ENCODE measurements at regions not wholly inside any gene's neighbourhood (a gene's known extent, or its start where the extent isn't known, plus 50 kb on each side); places are given as distances from the start of the nearest gene placed in this dataset.

DNA sequence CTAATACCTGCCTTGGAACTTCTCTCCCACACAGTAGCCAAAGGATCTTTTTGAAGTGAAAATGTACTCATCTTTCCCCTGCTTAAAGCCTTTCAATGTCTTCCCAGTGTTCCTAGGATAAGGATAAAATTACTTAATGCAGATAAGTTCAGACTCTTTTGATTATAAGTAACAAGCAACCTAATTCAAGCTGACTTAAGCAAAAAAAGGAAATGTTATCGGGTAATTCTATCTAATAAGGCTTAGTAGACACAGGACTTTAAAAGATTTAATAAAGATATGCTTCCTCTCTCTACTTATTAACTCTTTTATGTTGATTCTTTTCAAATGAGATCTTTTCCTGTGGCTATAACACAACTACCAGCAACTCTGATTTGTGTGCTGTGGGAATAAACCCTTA is 284.2 kb downstream of the OXSM start:
- 0% methylated on average over 1 of the region's 1 CpG for WGBS (ENCODE audit: insufficient coverage, insufficient replicate concordance, low lambda C conversion rate, missing lambda C conversion rate)
- ATAC-seq, result no peak
- TF ChIP-seq FOXK2 (IDR thresholded peaks at IDR 0.05), result no peak
- TF ChIP-seq ZZZ3 (IDR thresholded peaks at IDR 0.05; ENCODE audit: control insufficient read depth, insufficient read length, low read depth), result no peak
- no peak for TF ChIP-seq ASH2L (IDR thresholded peaks at IDR 0.05; ENCODE audit: borderline replicate concordance, low read depth)
- in situ Hi-C loops (cut with MboI), result no loop called here
- Histone ChIP-seq H3K4me1 (ENCODE audit: control insufficient read depth, insufficient read depth, low read length) (no peaks in the 10 kb centered on the region), H3K4me2 (ENCODE audit: control insufficient read depth, insufficient read depth) (no peak overlapping the region), H3K36me3 (ENCODE audit: control insufficient read depth in 2 of 2, insufficient read depth in 2 of 2, low read length in 1 of 2) (no peaks in the 10 kb centered on the region), H3K27me3 (replicated peaks in 1 of 2; ENCODE audit: control insufficient read depth in 2 of 2, insufficient read depth in 2 of 2, low read length in 1 of 2) (no peaks in the 10 kb centered on the region), H4K20me1 (ENCODE audit: control insufficient read depth, insufficient read depth) (no peaks in the 10 kb centered on the region), H3K4me3 (no peak overlapping the region), H2AFZ (ENCODE audit: control insufficient read depth, low read depth, low read length) (no peak overlapping the region), H3K9me3 (replicated peaks; ENCODE audit: control insufficient read depth, insufficient read depth, low read length) (no peaks in the 10 kb centered on the region), H3K79me2 (ENCODE audit: control insufficient read depth, insufficient read depth, low read length) (no peaks in the 10 kb centered on the region), H3K9ac (ENCODE audit: control insufficient read depth, insufficient read depth, low read length) (no peak overlapping the region), H3K27ac (ENCODE audit: control insufficient read depth, insufficient read depth) (no peak overlapping the region)
- no TSS peak for BruUV-seq (replicated peaks)
- DNase-seq (ENCODE audit: low read depth, low spot score), result no peak
- ChIA-PET RAD21 (ENCODE audit: unreplicated experiment) (no interaction called here), CTCF (no interaction called here), SMC1A (ENCODE audit: uncharacterized antibody, unreplicated experiment) (no interaction called here), POLR2A (no interaction called here)
- intact Hi-C loops (cut with micrococcal nuclease; ENCODE audit: unreplicated experiment), result no loop called here
- FAIRE-seq, result no peak

DNA sequence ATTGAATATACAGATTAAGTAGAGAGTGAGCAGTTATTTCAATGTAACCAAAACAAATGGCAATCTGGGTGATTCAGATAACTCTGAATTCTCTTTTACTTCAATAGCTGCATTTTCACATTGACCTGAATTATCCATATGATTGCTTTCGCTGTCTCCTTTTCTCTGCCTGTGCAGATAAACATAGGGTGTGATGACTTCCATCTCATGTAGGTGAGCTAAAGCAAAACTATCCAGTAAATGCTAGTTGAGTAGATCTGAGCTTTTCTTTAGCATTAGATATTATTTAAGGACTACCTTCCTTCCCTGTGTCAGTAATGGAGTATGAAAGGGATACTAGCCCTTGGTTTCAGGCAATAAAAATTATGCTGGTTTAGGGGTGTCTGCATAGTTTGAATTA is 288.6 kb downstream of the OXSM start:
- H3K36me3 ChIP-seq (ENCODE audit: control insufficient read depth in 2 of 2, insufficient read depth in 2 of 2, low read length in 1 of 2), result no peaks in the 10 kb centered on the region
- H3K4me2 ChIP-seq (ENCODE audit: control insufficient read depth, insufficient read depth), result no peak overlapping the region
- H3K4me3 ChIP-seq, result no peak overlapping the region
- ChIA-PET RAD21 (ENCODE audit: unreplicated experiment) (interaction anchor here (0.5 kb wide), 1 partner anchor 23 kb away, joined by 3 read pairs; no protein-coding TSS in a partner anchor), SMC1A (ENCODE audit: uncharacterized antibody, unreplicated experiment) (interaction anchor here (0.6 to 1.3 kb wide), 3 partner anchors 10 to 128 kb away, joined by 3 read pairs; no protein-coding TSS in a partner anchor), CTCF (interaction anchor here (1.3 kb wide), 1 partner anchor 24 kb away, joined by 3 read pairs; no protein-coding TSS in a partner anchor), POLR2A (interaction anchor here (0.5 kb wide), 1 partner anchor 384 kb away, joined by 4 read pairs; no protein-coding TSS in a partner anchor)
- no peaks in the 10 kb centered on the region for H3K27me3 ChIP-seq (replicated peaks in 1 of 2; ENCODE audit: control insufficient read depth in 2 of 2, insufficient read depth in 2 of 2, low read length in 1 of 2)
- DNase-seq (ENCODE audit: low read depth, low spot score) (no peak), FAIRE-seq (no peak), ATAC-seq (no peak)
- no peaks in the 10 kb centered on the region for H4K20me1 ChIP-seq (ENCODE audit: control insufficient read depth, insufficient read depth)
- BruUV-seq (replicated peaks), result no TSS peak
- no peaks in the 10 kb centered on the region for H3K79me2 ChIP-seq (ENCODE audit: control insufficient read depth, insufficient read depth, low read length)
- H3K27ac ChIP-seq (ENCODE audit: control insufficient read depth, insufficient read depth), result no peak overlapping the region
- H3K4me1 ChIP-seq (ENCODE audit: control insufficient read depth, insufficient read depth, low read length), result no peaks in the 10 kb centered on the region
- 0% methylated on average over 1 of the region's 1 CpG for WGBS (ENCODE audit: insufficient coverage, insufficient replicate concordance, low lambda C conversion rate, missing lambda C conversion rate)
- intact Hi-C loops (cut with micrococcal nuclease; ENCODE audit: unreplicated experiment), result no loop called here
- no peak overlapping the region for H2AFZ ChIP-seq (ENCODE audit: control insufficient read depth, low read depth, low read length)
- no peak overlapping the region for H3K9ac ChIP-seq (ENCODE audit: control insufficient read depth, insufficient read depth, low read length)
- no peaks in the 10 kb centered on the region for H3K9me3 ChIP-seq (replicated peaks; ENCODE audit: control insufficient read depth, insufficient read depth, low read length)
- in situ Hi-C loops (cut with MboI), result no loop called here
- TF ChIP-seq, protein P1, sequence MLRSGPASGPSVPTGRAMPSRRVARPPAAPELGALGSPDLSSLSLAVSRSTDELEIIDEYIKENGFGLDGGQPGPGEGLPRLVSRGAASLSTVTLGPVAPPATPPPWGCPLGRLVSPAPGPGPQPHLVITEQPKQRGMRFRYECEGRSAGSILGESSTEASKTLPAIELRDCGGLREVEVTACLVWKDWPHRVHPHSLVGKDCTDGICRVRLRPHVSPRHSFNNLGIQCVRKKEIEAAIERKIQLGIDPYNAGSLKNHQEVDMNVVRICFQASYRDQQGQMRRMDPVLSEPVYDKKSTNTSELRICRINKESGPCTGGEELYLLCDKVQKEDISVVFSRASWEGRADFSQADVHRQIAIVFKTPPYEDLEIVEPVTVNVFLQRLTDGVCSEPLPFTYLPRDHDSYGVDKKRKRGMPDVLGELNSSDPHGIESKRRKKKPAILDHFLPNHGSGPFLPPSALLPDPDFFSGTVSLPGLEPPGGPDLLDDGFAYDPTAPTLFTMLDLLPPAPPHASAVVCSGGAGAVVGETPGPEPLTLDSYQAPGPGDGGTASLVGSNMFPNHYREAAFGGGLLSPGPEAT (IDR thresholded peaks at IDR 0.05; ENCODE audit: low read depth), result no peak
- TF ChIP-seq CEBPB (IDR thresholded peaks at IDR 0.05; ENCODE audit: borderline replicate concordance in 1 of 2, low read depth in 2 of 2, low read length in 2 of 2) (no peak), ZBTB4 (CRISPR knock-in tag; IDR thresholded peaks at IDR 0.05) (no peak), ETV6 (conservative IDR thresholded peaks at IDR 0.05 in 1 of 2, IDR thresholded peaks at IDR 0.05 in 1 of 2; ENCODE audit: borderline replicate concordance in 1 of 2, low read depth in 1 of 2) (no peak), MYC (IDR thresholded peaks at IDR 0.05; ENCODE audit: insufficient read depth, insufficient read length, insufficient replicate concordance, low read length, severe bottlenecking) (no peak), MTA2 (IDR thresholded peaks at IDR 0.05; ENCODE audit: low read depth) (no peak), TBL1XR1 (IDR thresholded peaks at IDR 0.05; ENCODE audit: low read depth, low read length) (no peak)
